ENCODE measurements at regions not wholly inside any gene's neighbourhood (a gene's known extent, or its start where the extent isn't known, plus 50 kb on each side); places are given as distances from the start of the nearest gene placed in this dataset.

DNA sequence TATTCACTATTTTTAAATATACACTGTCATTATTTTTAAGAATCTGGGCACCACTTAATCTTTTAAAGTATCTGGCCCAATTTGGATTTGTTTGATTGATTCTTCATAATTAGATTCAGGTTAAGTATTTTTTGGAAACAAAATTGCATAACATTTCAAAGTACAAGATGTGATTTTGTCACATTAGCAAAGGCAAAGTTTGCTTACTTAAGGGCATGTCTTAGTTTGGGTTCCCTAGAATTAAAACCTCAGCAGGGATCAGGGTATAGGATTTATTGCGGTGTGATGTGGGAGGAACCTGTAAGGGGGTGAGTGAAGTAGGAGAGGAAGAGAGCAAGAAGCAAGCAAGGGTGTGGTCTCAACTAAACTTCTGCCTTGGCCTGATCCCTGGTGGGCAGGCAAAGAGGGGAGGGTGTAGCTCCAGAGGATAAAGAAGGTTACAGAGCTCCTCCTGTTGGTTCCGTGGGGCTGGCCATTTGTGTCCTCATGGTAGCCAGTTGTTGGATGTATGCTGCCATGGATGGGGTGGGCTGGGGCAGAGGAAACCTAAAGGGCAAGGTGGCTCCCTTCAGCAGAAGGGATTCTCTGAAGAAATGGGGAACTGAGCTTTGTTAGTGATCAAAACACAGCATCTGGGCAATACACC lies 668.7 kb upstream of the SLC35B3 start:
- Histone ChIP-seq H3K9me1 (ENCODE audit: insufficient read depth, low read length) (no peaks in the 10 kb centered on the region), H3K79me1 (ENCODE audit: low read depth in 1 of 2, low read length in 2 of 2) (no peaks in the 10 kb centered on the region), H2AK5ac (ENCODE audit: low read depth, low read length) (no peak overlapping the region), H3K36me3 (ENCODE audit: control insufficient read depth, insufficient read depth, low read length) (no peaks in the 10 kb centered on the region), H4K8ac (ENCODE audit: low read depth in 2 of 2, low read length in 2 of 2) (no peak overlapping the region), H3K9me3 (ENCODE audit: control insufficient read depth, insufficient read depth, low read length) (no peaks in the 10 kb centered on the region), H4K5ac (ENCODE audit: low read depth, low read length) (no peak overlapping the region), H4K20me1 (ENCODE audit: insufficient read depth, low read length) (no peaks in the 10 kb centered on the region), H3K4ac (ENCODE audit: low read depth, low read length) (no peak overlapping the region), H3K4me2 (ENCODE audit: low read depth, low read length) (no peak overlapping the region), H3K4me3 (ENCODE audit: insufficient read depth, low read depth, low read length) (no peak overlapping the region), H2AK9ac (replicated peaks; ENCODE audit: low read depth, low read length, poor library complexity) (no peak overlapping the region), H3K9ac (ENCODE audit: low read depth, low read length) (no peak overlapping the region), H2BK120ac (ENCODE audit: low read depth, low read length) (no peak overlapping the region), H3K56ac (ENCODE audit: extremely low read depth, insufficient read depth, low read length) (no peak overlapping the region), H3K18ac (ENCODE audit: low read depth, low read length) (no peak overlapping the region), H3K14ac (replicated peaks; ENCODE audit: low read depth, low read length) (no peak overlapping the region), H3K4me1 (ENCODE audit: control insufficient read depth, insufficient read depth, low read length) (no peaks in the 10 kb centered on the region), H4K91ac (ENCODE audit: insufficient read depth, low read depth, low read length) (no peak overlapping the region), H2AFZ (replicated peaks; ENCODE audit: low read length, poor library complexity) (no peak overlapping the region), H2BK15ac (ENCODE audit: low read depth, low read length) (no peak overlapping the region), H2BK20ac (ENCODE audit: low read depth, low read length) (no peak overlapping the region), H3K23ac (ENCODE audit: low read depth, low read length) (no peak overlapping the region), H3K27ac (ENCODE audit: insufficient read depth, low read length) (no peak overlapping the region), H2BK5ac (ENCODE audit: low read depth, low read length, poor library complexity, severe bottlenecking) (no peak overlapping the region), H3K27me3 (ENCODE audit: control insufficient read depth, insufficient read depth, low read length) (no peaks in the 10 kb centered on the region)
- ChIA-PET POLR2A (ENCODE audit: unreplicated experiment) (no interaction called here), CTCF (interaction anchor here (1.6 kb wide), 1 partner anchor 31 kb away, joined by 4 read pairs; no protein-coding TSS in a partner anchor)
- intact Hi-C loops (cut with micrococcal nuclease) = no loop called here
- TF ChIP-seq CTCF (conservative IDR thresholded peaks at IDR 0.05; ENCODE audit: low read depth, low read length) = no peak
- TF ChIP-seq CHD1 (IDR thresholded peaks at IDR 0.05; ENCODE audit: low read depth, low read length) = no peak
- no peak for TF ChIP-seq USF2 (IDR thresholded peaks at IDR 0.05; ENCODE audit: low read depth, low read length)
- TF ChIP-seq POLR2A (IDR thresholded peaks at IDR 0.05; ENCODE audit: low read depth, low read length) = no peak
- no peak for TF ChIP-seq BHLHE40 (IDR thresholded peaks at IDR 0.05; ENCODE audit: low read depth, low read length)
- no peak for TF ChIP-seq RFX5 (IDR thresholded peaks at IDR 0.05; ENCODE audit: low read depth, low read length)
- ATAC-seq (ENCODE audit: low read depth) (no peak), DNase-seq (no peak)
- BruUV-seq (replicated peaks) = no TSS peak
- WGBS, 2 experiments (ENCODE audit: extremely low coverage in 2 of 2, insufficient read length in 1 of 2) = no CpG with 5 or more reads among the region's 2 CpGs
- in situ Hi-C loops (cut with MboI; ENCODE audit: low sequenced_read_pairs) = no loop called here
- dilution Hi-C loops (cut with HindIII; ENCODE audit: low sequenced_read_pairs, unreplicated experiment) = no loop called here
